ENCODE measurements at regions not wholly inside any gene's neighbourhood (a gene's known extent, or its start where the extent isn't known, plus 50 kb on each side); places are given as distances from the start of the nearest gene placed in this dataset.

GRCh38 chr16:6177616-6178180 lies 1080.1 kb upstream of the EEF2KMT start:
- H3K4me1 ChIP-seq, result no peaks in the 10 kb centered on the region
- intact Hi-C loops (cut with DNase I; ENCODE audit: low total_unique reads), result no loop called here
- no peak overlapping the region for H3K27ac ChIP-seq
- TF ChIP-seq POLR2AphosphoS5 (IDR thresholded peaks at IDR 0.05) (no peak), POLR2A (IDR thresholded peaks at IDR 0.05) (no peak), CTCF (IDR thresholded peaks at IDR 0.05 in 8 of 11, conservative IDR thresholded peaks at IDR 0.05 in 3 of 11) (no peak)
- no peak for DNase-seq
- 72 to 82% (median 76%) methylated on average over 5 of the region's 5 CpGs for WGBS, 5 donors
- H3K4me3 ChIP-seq, result no peak overlapping the region
- H3K36me3 ChIP-seq, result no peaks in the 10 kb centered on the region
- H3K27me3 ChIP-seq (replicated peaks in 1 of 7), result no peaks in the 10 kb centered on the region
- H3K9me3 ChIP-seq, result peaks cover 0 to 24% (median 0%) of the 10 kb centered on the region in 8 donors

- WGBS, 5 donors, result 82 to 89% (median 88%) methylated on average over 5 of the region's 5 CpGs
Observed at GRCh38 chr16:6170022-6170421, 1072.4 kb upstream of the EEF2KMT start.

GRCh38 chr16:6165330-6165979 lies 1067.9 kb upstream of the EEF2KMT start:
- no peak overlapping the region for H3K27ac ChIP-seq
- TF ChIP-seq POLR2A (IDR thresholded peaks at IDR 0.05) (no peak), POLR2AphosphoS5 (IDR thresholded peaks at IDR 0.05) (no peak), CTCF (IDR thresholded peaks at IDR 0.05 in 8 of 11, conservative IDR thresholded peaks at IDR 0.05 in 3 of 11) (no peak)
- no peaks in the 10 kb centered on the region for H3K36me3 ChIP-seq
- intact Hi-C loops (cut with DNase I; ENCODE audit: low total_unique reads), result no loop called here
- H3K4me1 ChIP-seq, result no peaks in the 10 kb centered on the region
- H3K9me3 ChIP-seq, result peaks cover 0 to 12% (median 0%) of the 10 kb centered on the region in 8 donors
- no peak for DNase-seq
- no peaks in the 10 kb centered on the region for H3K27me3 ChIP-seq (replicated peaks in 1 of 7)
- H3K4me3 ChIP-seq, result no peak overlapping the region
- 64 to 73% (median 66%) methylated on average over 11 of the region's 11 CpGs for WGBS, 5 donors

More at GRCh38 chr16:6170022-6170421, 1072.4 kb upstream of the EEF2KMT start:
- no peaks in the 10 kb centered on the region for H3K4me1 ChIP-seq
- H3K36me3 ChIP-seq, result no peaks in the 10 kb centered on the region
- H3K27me3 ChIP-seq (replicated peaks in 1 of 7), result no peaks in the 10 kb centered on the region
- H3K27ac ChIP-seq, result no peak overlapping the region
- peaks cover 0 to 20% (median 0%) of the 10 kb centered on the region in 8 donors for H3K9me3 ChIP-seq
- DNase-seq, result no peak
- TF ChIP-seq POLR2AphosphoS5 (IDR thresholded peaks at IDR 0.05) (no peak), CTCF (IDR thresholded peaks at IDR 0.05 in 8 of 11, conservative IDR thresholded peaks at IDR 0.05 in 3 of 11) (no peak), POLR2A (IDR thresholded peaks at IDR 0.05) (no peak)
- no peak overlapping the region for H3K4me3 ChIP-seq
- intact Hi-C loops (cut with DNase I; ENCODE audit: low total_unique reads), result no loop called here

GRCh38 chr16:6160871-6161270 lies 1063.3 kb upstream of the EEF2KMT start:
- intact Hi-C loops (cut with DNase I; ENCODE audit: low total_unique reads), result no loop called here
- no peaks in the 10 kb centered on the region for H3K4me1 ChIP-seq
- 81 to 92% (median 89%) methylated on average over 10 of the region's 10 CpGs for WGBS, 5 donors
- no peak overlapping the region for H3K27ac ChIP-seq
- no peaks in the 10 kb centered on the region for H3K36me3 ChIP-seq
- no peak overlapping the region for H3K4me3 ChIP-seq
- TF ChIP-seq POLR2A (IDR thresholded peaks at IDR 0.05) (no peak), CTCF (IDR thresholded peaks at IDR 0.05 in 8 of 11, conservative IDR thresholded peaks at IDR 0.05 in 3 of 11) (no peak), POLR2AphosphoS5 (IDR thresholded peaks at IDR 0.05) (no peak)
- H3K9me3 ChIP-seq, result peaks cover 0 to 13% (median 0%) of the 10 kb centered on the region in 8 donors
- DNase-seq, result no peak
- H3K27me3 ChIP-seq (replicated peaks in 1 of 7), result no peaks in the 10 kb centered on the region
